ENCODE measurements at regions not wholly inside any gene's neighbourhood (a gene's known extent, or its start where the extent isn't known, plus 50 kb on each side); places are given as distances from the start of the nearest gene placed in this dataset.

GRCh38 chr1:25106352-25106751 is 126.0 kb downstream of the SYF2 start:
- no peak for DNase-seq (ENCODE audit: low read depth)
- H3K4me3 ChIP-seq (replicated peaks; ENCODE audit: low read depth, low read length) = no peak overlapping the region
- no peak for TF ChIP-seq CTCF (IDR thresholded peaks at IDR 0.05; ENCODE audit: low read length, missing control alignments)

- no peak for DNase-seq (ENCODE audit: low read depth)
- H3K4me3 ChIP-seq (replicated peaks; ENCODE audit: low read depth, low read length) = no peak overlapping the region
- TF ChIP-seq CTCF (IDR thresholded peaks at IDR 0.05; ENCODE audit: low read length, missing control alignments) = no peak
Observed at GRCh38 chr1:25105836-25106235, 126.5 kb downstream of the SYF2 start.

GRCh38 chr1:25104932-25105561 is 127.3 kb downstream of the SYF2 start:
- no peak overlapping the region for H3K4me3 ChIP-seq (replicated peaks; ENCODE audit: low read depth, low read length)
- no peak for TF ChIP-seq CTCF (IDR thresholded peaks at IDR 0.05; ENCODE audit: low read length, missing control alignments)
- DNase-seq (ENCODE audit: low read depth) = no peak

- DNase-seq (ENCODE audit: low read depth) = no peak
- no peak overlapping the region for H3K4me3 ChIP-seq (replicated peaks; ENCODE audit: low read depth, low read length)
- no peak for TF ChIP-seq CTCF (IDR thresholded peaks at IDR 0.05; ENCODE audit: low read length, missing control alignments)
Observed at GRCh38 chr1:25103164-25103795, 129.0 kb downstream of the SYF2 start.

- no peak for DNase-seq (ENCODE audit: low read depth)
- no peak overlapping the region for H3K4me3 ChIP-seq (replicated peaks; ENCODE audit: low read depth, low read length)
- TF ChIP-seq CTCF (IDR thresholded peaks at IDR 0.05; ENCODE audit: low read length, missing control alignments) = no peak
Observed at GRCh38 chr1:25100151-25100833, 132.0 kb downstream of the SYF2 start.

DNA sequence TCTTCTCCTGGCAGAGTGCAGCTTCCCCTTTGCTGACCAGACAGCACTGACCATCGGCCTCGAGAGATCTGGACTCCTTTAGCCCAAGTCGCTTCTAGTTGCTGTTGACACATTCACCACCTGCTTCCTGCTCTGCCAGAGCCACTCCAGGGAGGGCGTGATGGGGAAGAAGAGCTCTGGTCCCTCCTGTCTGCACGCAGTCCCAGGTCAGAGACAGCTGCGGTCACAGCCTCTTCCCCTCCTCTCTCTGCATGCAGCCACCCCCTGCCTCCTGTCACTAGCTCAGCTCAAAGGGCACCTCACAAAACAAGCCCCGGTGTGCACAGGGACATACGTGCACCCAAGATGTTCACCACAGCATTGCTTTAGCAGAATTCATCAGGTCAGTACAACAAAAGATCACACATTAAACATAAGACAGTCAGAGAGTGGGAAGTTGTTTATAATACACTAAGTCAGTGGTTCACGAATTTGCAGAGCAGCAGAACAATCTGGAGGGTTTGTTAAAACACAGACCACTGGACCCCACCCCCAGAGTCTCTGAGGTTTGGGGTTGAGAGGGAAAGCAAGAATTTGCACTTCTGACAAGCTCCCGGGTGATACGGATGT is 132.9 kb downstream of the SYF2 start:
- H3K4me3 ChIP-seq (replicated peaks; ENCODE audit: low read depth, low read length) = no peak overlapping the region
- DNase-seq (ENCODE audit: low read depth) = no peak
- no peak for TF ChIP-seq CTCF (IDR thresholded peaks at IDR 0.05; ENCODE audit: low read length, missing control alignments)
